HG02623 (cell line): ENCODE measurements at regions not wholly inside any gene's neighbourhood (a gene's known extent, or its start where the extent isn't known, plus 50 kb on each side); places are given as distances from the start of the nearest gene placed in this dataset.

ENCODE experiments used
- ATAC-seq: cut with Tn5 transposase; IDR thresholded peaks from one replicate; pipeline ENCODE4 v1.9.1; 2021; ENCODE audit warnings: moderate library complexity; ENCODE audit not compliant: unreplicated experiment

- peak; percentile 68 for ATAC-seq
These were observed 463.8 kb downstream of the BMP2 start for GRCh38 chr20:7231303-7231702.

DNA sequence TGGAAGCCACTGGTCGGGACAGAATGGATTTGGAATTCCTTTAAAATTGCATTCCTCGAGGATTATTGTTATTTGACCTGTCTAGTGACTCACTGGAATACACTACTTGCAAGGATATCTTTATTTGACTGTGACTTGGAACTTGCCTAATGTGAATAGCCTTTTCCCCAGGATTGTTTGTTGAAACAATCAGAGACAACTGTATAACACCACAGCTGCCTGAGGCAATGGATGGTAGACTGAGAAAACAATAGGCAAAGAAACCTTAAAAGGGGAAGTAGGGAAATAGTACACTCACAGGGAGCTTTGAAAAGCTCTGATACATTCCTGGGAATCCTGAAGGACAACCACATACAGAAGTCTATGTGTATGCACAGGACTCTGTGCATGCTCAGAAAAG, 465.3 kb downstream of the BMP2 start:
- no peak for ATAC-seq

- no peak for ATAC-seq
These were observed 469.8 kb downstream of the BMP2 start for GRCh38 chr20:7237251-7237650.

- ATAC-seq = no peak
These were observed 473.0 kb downstream of the BMP2 start for GRCh38 chr20:7240490-7240889.

- ATAC-seq = no peak
These were observed 481.1 kb downstream of the BMP2 start for GRCh38 chr20:7248281-7249201.

DNA sequence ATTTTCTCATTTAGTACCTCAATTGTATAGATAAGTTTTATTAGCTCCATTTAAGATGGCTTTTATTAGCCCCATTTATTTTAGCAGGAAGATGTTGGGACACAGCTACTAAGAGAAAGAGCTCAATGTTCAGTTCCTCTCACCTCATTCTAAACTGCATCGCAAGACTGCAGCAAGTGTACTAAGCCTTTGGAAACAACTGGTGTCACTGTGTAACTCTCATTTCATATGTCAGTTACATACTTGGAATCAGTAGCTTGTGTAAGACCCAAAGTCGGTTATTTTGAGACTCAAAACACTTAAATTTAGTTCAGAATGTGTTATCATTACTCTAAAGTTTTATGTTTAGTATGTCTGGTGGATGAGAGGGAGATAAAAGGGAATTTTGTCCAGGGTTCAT, 482.9 kb downstream of the BMP2 start:
- no peak for ATAC-seq

DNA sequence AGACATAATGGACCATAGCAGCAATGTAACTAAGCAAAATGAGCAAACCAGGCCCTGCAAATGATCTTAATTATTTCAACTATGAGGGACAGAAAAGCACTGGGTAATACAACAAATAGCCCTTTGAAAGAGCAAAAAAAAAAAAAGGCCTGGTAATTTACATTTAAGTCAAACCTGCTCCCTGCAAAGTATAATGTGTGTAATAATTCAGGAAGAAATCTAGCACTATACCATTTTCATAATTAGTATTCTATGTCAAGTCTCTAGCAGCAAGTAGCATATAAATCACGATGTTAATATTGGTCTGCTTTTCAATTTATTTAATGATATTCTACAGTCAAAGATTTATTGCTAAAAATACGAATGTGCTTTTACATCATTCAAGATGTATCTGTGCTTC, 489.6 kb downstream of the BMP2 start:
- no peak for ATAC-seq

DNA sequence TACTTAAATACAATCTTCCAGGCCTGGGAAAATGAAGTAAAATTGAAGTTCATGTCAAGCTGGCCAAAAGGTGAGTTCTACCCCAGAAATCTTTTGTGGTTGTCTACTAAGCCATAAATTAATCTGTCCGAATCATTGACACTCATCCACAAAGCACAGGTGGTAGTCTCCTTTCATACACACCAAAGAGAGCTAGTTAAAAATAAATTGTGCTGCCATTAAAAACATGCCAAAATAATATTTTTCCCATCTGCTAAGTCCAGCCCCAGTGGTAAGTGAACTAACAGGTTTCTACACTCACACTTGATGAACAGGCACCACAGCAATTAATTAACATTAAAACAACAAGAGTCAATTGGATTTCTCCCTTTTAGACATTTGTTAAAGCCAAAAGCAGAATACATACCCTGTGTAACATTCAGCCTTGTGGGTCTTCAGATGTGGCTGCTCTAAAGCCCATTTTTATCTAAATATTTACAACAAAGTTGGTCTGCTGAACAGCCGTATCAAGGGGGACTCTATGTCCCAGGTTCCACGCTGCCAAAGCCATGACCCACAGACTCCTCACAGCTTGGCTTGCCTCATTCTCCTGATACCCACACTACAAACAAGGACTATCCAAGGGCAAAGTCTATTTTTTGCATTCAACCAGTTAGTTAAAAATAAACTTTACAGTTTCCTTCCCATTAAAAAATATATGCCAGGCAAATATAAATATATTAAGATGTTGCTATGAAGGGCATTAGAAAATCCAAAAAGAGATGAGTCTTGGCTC, 490.4 kb downstream of the BMP2 start:
- no peak for ATAC-seq

DNA sequence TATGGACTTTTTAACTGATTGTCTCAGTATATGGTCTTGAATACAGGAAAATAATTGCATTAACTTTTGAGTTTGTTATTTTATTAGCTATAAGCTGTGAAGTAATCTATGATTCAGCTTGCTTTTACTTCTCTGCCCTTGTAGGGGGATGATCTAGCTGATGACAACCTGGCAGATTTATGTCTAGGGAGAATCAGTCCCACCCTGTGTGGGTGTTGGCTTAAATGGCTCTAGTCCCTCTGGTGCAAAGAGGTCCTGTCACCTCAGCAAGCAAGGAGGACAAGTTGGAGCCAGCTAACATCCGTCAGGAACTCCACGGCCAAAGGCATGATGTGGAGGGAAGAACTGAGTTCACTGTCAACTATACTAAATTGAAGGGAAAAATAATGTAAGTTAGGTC, 495.3 kb downstream of the BMP2 start:
- no peak for ATAC-seq

DNA sequence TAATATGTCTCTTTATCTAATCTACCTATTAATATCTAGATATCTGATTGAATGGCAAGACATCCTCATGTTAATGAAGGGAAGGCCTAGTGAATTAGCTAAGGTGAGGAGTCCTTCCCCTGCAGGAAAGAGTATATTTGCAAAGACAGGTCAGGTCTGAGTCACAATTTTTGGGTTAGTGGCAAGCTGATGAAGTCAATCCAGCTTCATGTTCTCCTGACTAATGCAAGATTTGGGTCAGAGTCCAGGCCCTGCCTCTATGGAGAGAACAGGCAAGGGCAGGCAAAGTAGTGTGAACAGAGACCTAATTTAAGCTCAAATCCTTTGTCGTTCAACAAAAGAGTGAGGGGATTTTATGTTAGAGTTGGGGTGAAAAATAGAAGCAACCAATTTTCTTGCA, 496.7 kb downstream of the BMP2 start:
- no peak for ATAC-seq

- ATAC-seq = no peak
These were observed 502.0 kb downstream of the BMP2 start for GRCh38 chr20:7269452-7269851.

- no peak for ATAC-seq
These were observed 505.0 kb downstream of the BMP2 start for GRCh38 chr20:7272512-7272911.

- ATAC-seq = no peak
These were observed 507.4 kb downstream of the BMP2 start for GRCh38 chr20:7274870-7275269.

DNA sequence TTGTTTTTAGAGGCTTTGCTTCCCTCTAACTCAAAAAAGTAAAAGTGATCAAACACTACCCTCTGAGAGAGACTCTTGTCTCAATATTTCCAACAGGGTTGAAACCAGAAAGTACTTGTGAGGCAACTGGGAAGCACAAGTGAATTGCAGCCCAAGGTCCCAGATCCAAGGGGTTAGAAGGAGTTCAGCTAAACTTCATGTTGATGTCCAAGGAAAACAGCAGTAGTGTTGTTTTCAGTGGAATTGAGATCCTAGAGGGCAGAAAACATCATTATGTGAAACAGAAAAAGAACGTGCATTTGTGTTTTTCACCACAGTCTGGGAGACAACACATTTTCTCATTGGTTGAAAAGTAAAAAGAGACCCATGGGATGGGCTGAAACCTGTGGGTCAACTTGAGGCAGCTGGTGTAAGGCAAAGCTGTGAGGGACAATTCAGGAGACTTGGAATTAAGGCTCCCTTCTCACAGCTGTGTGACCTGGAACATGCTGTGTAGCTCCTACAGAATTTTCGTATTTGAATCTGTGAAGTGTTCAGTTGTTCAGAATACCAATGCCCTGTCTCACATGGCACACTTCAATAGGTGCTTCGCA, 508.3 kb downstream of the BMP2 start:
- no peak for ATAC-seq

DNA sequence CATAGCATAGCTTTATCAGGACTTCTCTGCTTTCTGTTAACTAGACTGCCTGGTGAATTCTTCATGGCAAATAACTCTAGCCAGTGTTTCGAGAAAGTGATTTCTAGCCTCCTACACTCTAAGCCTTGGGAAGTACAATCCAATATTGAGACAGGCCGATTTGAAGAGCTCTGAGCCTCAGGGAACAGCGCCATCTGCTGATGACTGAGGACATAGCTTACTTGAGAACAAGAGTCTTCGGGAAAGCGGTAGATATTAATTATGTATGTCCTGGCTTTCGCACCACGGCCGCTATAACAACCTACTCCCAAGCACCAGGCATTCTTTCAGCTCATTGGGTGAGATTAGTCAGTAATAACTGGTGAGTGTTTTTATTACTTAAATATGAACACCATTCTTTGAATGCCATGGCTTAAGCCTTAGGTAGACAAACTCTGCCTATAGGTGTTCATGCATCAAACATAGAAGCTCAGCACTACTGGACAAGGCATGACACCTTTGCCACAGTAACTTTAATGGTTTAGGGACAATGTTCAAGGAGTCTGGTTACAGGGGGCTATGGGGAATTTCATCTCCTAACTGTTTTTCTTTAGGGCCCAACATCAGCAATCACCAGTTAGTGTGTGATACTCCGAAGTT, 518.6 kb downstream of the BMP2 start:
- ATAC-seq = peak; percentile 74

- no peak for ATAC-seq
These were observed 523.9 kb downstream of the BMP2 start for GRCh38 chr20:7291323-7291943.

DNA sequence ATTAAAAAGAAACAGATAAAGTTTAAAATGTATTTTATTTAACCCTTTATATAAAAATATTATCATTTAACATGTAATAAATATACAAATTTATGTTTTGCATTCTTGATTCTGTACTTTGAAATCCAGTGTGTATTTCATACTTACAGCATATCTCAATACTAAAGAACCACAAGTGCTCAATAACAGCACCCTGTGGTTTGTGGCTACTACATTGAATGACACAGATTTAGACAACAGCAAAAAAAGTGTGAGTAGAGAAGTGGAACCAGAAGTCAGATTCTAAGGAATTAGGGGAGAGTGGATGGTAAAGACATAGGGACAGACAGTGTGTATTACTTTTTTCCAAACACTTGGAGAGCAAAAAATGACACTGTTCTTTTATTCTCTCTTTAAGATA, 524.5 kb downstream of the BMP2 start:
- ATAC-seq = no peak

GRCh38 chr20:7294816-7295360, 527.4 kb downstream of the BMP2 start:
- no peak for ATAC-seq

GRCh38 chr20:7301807-7302206, 534.3 kb downstream of the BMP2 start:
- ATAC-seq = no peak

GRCh38 chr20:7302250-7302649, 534.8 kb downstream of the BMP2 start:
- no peak for ATAC-seq

DNA sequence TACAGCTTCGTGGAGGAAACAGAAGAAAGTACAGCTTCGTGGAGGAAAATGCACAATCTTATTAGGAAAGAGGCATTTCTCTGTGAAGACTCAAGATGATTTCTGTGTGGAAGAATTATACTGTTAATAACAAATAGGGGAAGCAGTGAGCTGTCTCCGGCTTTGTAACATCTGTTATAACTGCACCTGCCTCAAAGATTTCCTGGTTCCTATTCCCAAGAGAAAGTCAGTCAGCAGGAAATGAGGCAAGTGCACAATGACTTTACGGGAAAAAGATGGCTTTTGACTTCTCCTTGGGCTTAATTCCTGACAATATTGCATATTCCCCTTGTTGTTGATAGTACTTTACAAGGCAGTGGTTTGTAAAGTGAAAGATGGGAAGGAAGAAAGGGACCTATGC, 538.5 kb downstream of the BMP2 start:
- ATAC-seq = no peak
